B cell (primary cell): ENCODE measurements at regions not wholly inside any gene's neighbourhood (a gene's known extent, or its start where the extent isn't known, plus 50 kb on each side); places are given as distances from the start of the nearest gene placed in this dataset.

ENCODE experiments used
- ATAC-seq: fragments of 200-7000 bp; cut with Tn5 transposase; one replicate; pipeline ENCODE4 v1.10.0; 2021; ENCODE audit warnings: low read depth, mild to moderate bottlenecking, moderate number of reproducible peaks, moderate library complexity
- CTCF ChIA-PET: fragments of 350-600 bp; sonication (Branson Sonifier 250); formaldehyde crosslinking; loops from one replicate; lab custom pipeline; 2021; ENCODE audit warnings: antibody characterized with exemption, inconsistent platforms; lab: Charles Lee
- POLR2A ChIA-PET: fragments of 350-600 bp; sonication (Branson Sonifier 250); formaldehyde crosslinking; loops from one replicate; lab custom pipeline; 2021; ENCODE audit warnings: antibody characterized with exemption; lab: Charles Lee
- DNase-seq: peaks from one replicate; pipeline ENCODE4 v3.0.0; 2013
- H2AFZ ChIP-seq: 2 replicates; pipeline ENCODE4 v1.6.1; 2012; ENCODE audit warnings: mild to moderate bottlenecking, low read depth, low read length; ENCODE audit not compliant: insufficient read depth, poor library complexity, severe bottlenecking
- H3K27ac ChIP-seq, 2 donors: 1 replicate in 1 of 2; 2 replicates in 1 of 2; pipeline ENCODE4 v1.5.1; 2012 to 2013; ENCODE audit warnings: low read length in 2 of 2, mild to moderate bottlenecking in 2 of 2, moderate library complexity in 1 of 2
- H3K27me3 ChIP-seq, 4 experiments: fragments of 200-600 bp in 1 of 4; sonication (generic) in 1 of 4; replicated peaks in 1 of 4; 1 replicate in 2 of 4; 2 replicates in 2 of 4; pipeline versions ENCODE4 v1.6.1 to v1.7.0; 2013 to 2016; ENCODE audit warnings: low read length in 3 of 4, mild to moderate bottlenecking in 2 of 4, mixed read lengths in 1 of 4, moderate library complexity in 1 of 4; ENCODE audit not compliant: insufficient read depth in 4 of 4, control insufficient read depth in 3 of 4; ENCODE audit errors: control extremely low read depth in 1 of 4
- H3K36me3 ChIP-seq, 2 experiments: replicated peaks in 1 of 2; 1 replicate in 1 of 2; 2 replicates in 1 of 2; pipeline versions ENCODE4 v1.6.1 to v1.7.1; 2013; ENCODE audit warnings: low read length in 1 of 2; ENCODE audit not compliant: insufficient read depth in 2 of 2, control insufficient read depth in 1 of 2; ENCODE audit errors: control extremely low read depth in 1 of 2, extremely low read depth in 1 of 2
- H3K4me1 ChIP-seq, 2 donors: fragments of 200-600 bp in 1 of 2; sonication (generic) in 1 of 2; 1 replicate in 1 of 2; 2 replicates in 1 of 2; pipeline versions ENCODE4 v1.5.1 to v1.6.1; 2013 to 2017; ENCODE audit warnings: low read length in 2 of 2; ENCODE audit not compliant: control insufficient read depth in 2 of 2, insufficient read depth in 2 of 2
- H3K4me2 ChIP-seq: replicated peaks from 2 replicates; pipeline ENCODE3; 2012; ENCODE audit warnings: mild to moderate bottlenecking, low read depth, low read length; ENCODE audit not compliant: poor library complexity, severe bottlenecking
- H3K4me3 ChIP-seq, 5 experiments: fragments of 200-600 bp in 1 of 5; sonication (generic) in 1 of 5; 1 replicate in 3 of 5; 2 replicates in 2 of 5; pipeline versions ENCODE4 v1.5.1 to v1.7.0; 2011 to 2016; ENCODE audit warnings: low read length in 4 of 5, mild to moderate bottlenecking in 4 of 5, low read depth in 2 of 5, control low read depth in 1 of 5, moderate library complexity in 1 of 5; ENCODE audit not compliant: insufficient read depth in 1 of 5; ENCODE audit errors: control extremely low read depth in 1 of 5, extremely low read depth in 1 of 5
- H3K79me2 ChIP-seq: fragments of 200-600 bp; sonication (generic); one replicate; pipeline ENCODE4 v1.6.0; 2016; ENCODE audit warnings: low read length; ENCODE audit not compliant: control insufficient read depth, insufficient read depth
- H3K9ac ChIP-seq: fragments of 200-600 bp; sonication (generic); 2 replicates; pipeline ENCODE4 v1.6.1; 2017; ENCODE audit warnings: mild to moderate bottlenecking, low read length, moderate library complexity
- H3K9me3 ChIP-seq, 3 donors: one replicate each; pipeline versions ENCODE4 v1.6.1 to v1.7.1; 2013; ENCODE audit warnings: low read length in 2 of 3; ENCODE audit not compliant: control insufficient read depth in 2 of 3, insufficient read depth in 1 of 3; ENCODE audit errors: control extremely low read depth in 1 of 3
- H4K20me1 ChIP-seq: 2 replicates; pipeline ENCODE4 v1.6.0; 2012; ENCODE audit warnings: mild to moderate bottlenecking, low read length; ENCODE audit not compliant: insufficient read depth, control insufficient read depth, poor library complexity, severe bottlenecking
- H3K27ac Mint-ChIP-seq: one replicate; pipeline ENCODE4 v1.8.0; 2021; ENCODE audit warnings: mixed read lengths
- H3K27me3 Mint-ChIP-seq: one replicate; pipeline ENCODE4 v1.8.0; 2021; ENCODE audit warnings: mixed read lengths
- H3K4me1 Mint-ChIP-seq: one replicate; pipeline ENCODE4 v1.8.0; 2021; ENCODE audit warnings: mixed read lengths
- H3K4me3 Mint-ChIP-seq: one replicate; pipeline ENCODE4 v1.8.0; 2021; ENCODE audit warnings: mixed read lengths
- H3K9me3 Mint-ChIP-seq: one replicate; pipeline ENCODE4 v1.8.0; 2022; ENCODE audit warnings: mixed read lengths; ENCODE audit not compliant: insufficient read depth
- CTCF ChIP-seq: fragments of 200-600 bp; IDR thresholded peaks from one replicate; pipeline ENCODE4 v1.8.0; 2022; ENCODE audit warnings: antibody characterized with exemption, mild to moderate bottlenecking
- EZH2 ChIP-seq: IDR thresholded peaks from 2 replicates; pipeline ENCODE4 v1.6.1; 2012; ENCODE audit warnings: borderline replicate concordance, low read depth, mild to moderate bottlenecking, moderate library complexity, low read length; ENCODE audit not compliant: insufficient read depth, poor library complexity, severe bottlenecking
- WGBS: methylation state at CpG from one replicate; pipeline ENCODE4 v1.1.5; 2013; ENCODE audit warnings: missing lambda C conversion rate; ENCODE audit not compliant: insufficient coverage; 5-methylcytosine and 5-hydroxymethylcytosine counted together
- intact Hi-C: fragments of 100-400 bp; cut with micrococcal nuclease; formaldehyde crosslinking; loops from one replicate; pipeline ENCODE4 v1.10.0; 2022

GRCh38 chr6:119965900-119966299, 616.3 kb upstream of the MAN1A1 start:
- no peak overlapping the region for H3K9ac ChIP-seq
- no peak overlapping the region for H3K4me3 ChIP-seq
- no peak overlapping the region for H3K4me3 Mint-ChIP-seq
- DNase-seq (no peak), ATAC-seq (no peak)
- no peaks in the 10 kb centered on the region for H4K20me1 ChIP-seq
- H3K27me3 ChIP-seq: no peaks in the 10 kb centered on the region
- no peaks in the 10 kb centered on the region for H3K4me1 ChIP-seq
- no peak overlapping the region for H3K27ac Mint-ChIP-seq
- peaks cover 0 to 4% (median 0%) of the 10 kb centered on the region in 3 donors for H3K9me3 ChIP-seq
- no peak overlapping the region for H3K27ac ChIP-seq
- WGBS: 98% methylated on average over 10 of the region's 10 CpGs
- intact Hi-C loops: no loop called here
- POLR2A ChIA-PET: no interaction called here
- no peaks in the 10 kb centered on the region for H3K79me2 ChIP-seq
- no peak overlapping the region for H3K4me2 ChIP-seq
- no peaks in the 10 kb centered on the region for H3K36me3 ChIP-seq
- no peaks in the 10 kb centered on the region for H3K9me3 Mint-ChIP-seq
- CTCF ChIA-PET: no interaction called here
- no peaks in the 10 kb centered on the region for H3K27me3 Mint-ChIP-seq
- TF ChIP-seq CTCF: no peak
- no peak for TF ChIP-seq EZH2
- H3K4me1 Mint-ChIP-seq: no peaks in the 10 kb centered on the region
- H2AFZ ChIP-seq: no peak overlapping the region

GRCh38 chr6:119965008-119965407, 615.4 kb upstream of the MAN1A1 start:
- H3K27ac ChIP-seq: no peak overlapping the region
- H2AFZ ChIP-seq: no peak overlapping the region
- ChIA-PET CTCF (no interaction called here), POLR2A (no interaction called here)
- TF ChIP-seq CTCF (no peak), EZH2 (no peak)
- intact Hi-C loops: no loop called here
- DNase-seq (no peak), ATAC-seq (no peak)
- no peak overlapping the region for H3K4me2 ChIP-seq
- no CpG with 5 or more reads among the region's 1 CpG for WGBS
- H3K9me3 Mint-ChIP-seq: no peaks in the 10 kb centered on the region
- H3K4me1 ChIP-seq: no peaks in the 10 kb centered on the region
- peaks cover 0 to 4% (median 0%) of the 10 kb centered on the region in 3 donors for H3K9me3 ChIP-seq
- no peaks in the 10 kb centered on the region for H4K20me1 ChIP-seq
- H3K4me3 ChIP-seq: no peak overlapping the region
- no peaks in the 10 kb centered on the region for H3K36me3 ChIP-seq
- H3K27me3 ChIP-seq: no peaks in the 10 kb centered on the region
- H3K4me3 Mint-ChIP-seq: no peak overlapping the region
- H3K27me3 Mint-ChIP-seq: no peaks in the 10 kb centered on the region
- H3K4me1 Mint-ChIP-seq: no peaks in the 10 kb centered on the region
- no peak overlapping the region for H3K9ac ChIP-seq
- no peaks in the 10 kb centered on the region for H3K79me2 ChIP-seq
- H3K27ac Mint-ChIP-seq: no peak overlapping the region
